ENCODE measurements at regions not wholly inside any gene's neighbourhood (a gene's known extent, or its start where the extent isn't known, plus 50 kb on each side); places are given as distances from the start of the nearest gene placed in this dataset.

DNA sequence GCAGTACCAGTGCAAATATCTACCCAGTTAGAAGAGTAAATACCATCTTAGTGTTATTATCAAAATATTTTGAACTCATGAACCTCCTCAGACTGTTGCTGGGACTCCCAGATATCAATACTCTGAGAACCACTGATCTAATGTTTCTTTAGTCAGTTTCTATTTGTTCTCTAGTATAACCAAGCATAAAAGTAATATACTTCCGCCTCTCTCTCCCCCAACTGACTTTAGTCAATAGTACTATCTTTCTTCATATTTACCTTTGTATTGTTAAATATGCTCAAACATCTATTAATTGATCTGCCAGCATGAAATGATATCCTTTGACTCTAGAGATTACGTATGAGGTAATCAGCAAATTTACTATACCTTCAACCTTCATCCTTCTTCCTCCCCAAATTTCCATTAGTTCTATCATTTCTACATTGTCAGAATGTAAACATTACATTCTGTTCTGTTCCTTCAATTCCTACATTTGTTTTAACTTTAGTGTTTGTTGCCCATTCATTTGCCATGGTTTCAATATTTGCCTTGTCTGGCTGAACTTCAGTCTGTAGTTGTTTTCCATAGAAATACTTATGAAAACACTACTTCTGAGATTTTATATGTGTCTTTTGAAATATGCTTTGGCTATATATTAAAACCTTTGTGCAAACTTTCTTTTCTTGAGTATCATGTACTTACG is 192.5 kb upstream of the PDE3A start:
- in situ Hi-C loops (cut with HindIII; ENCODE audit: low pct_unique_long_range_greater_than_20kb, low sequenced_read_pairs), result no loop called here
- ATAC-seq (no peak), DNase-seq (ENCODE audit: low read depth, low spot score) (no peak)
- POLR2A ChIA-PET, result no interaction called here
- no peak overlapping the region for H3K27ac ChIP-seq (ENCODE audit: low read length)
- no peaks in the 10 kb centered on the region for H3K27me3 ChIP-seq (ENCODE audit: control insufficient read depth, insufficient read depth, low read length)
- H3K4me1 ChIP-seq (ENCODE audit: control insufficient read depth, insufficient read depth, low read length), result no peaks in the 10 kb centered on the region
- CTCF ChIA-PET, result no interaction called here
- TF ChIP-seq SIN3A (IDR thresholded peaks at IDR 0.05; ENCODE audit: borderline replicate concordance, insufficient read depth, low read depth, low read length) (no peak), POLR2AphosphoS5 (IDR thresholded peaks at IDR 0.05; ENCODE audit: low read depth, low read length) (no peak), CTCF (IDR thresholded peaks at IDR 0.05) (no peak), TCF7L2 (IDR thresholded peaks at IDR 0.05; ENCODE audit: low read depth, low read length) (no peak)
- TF ChIP-seq, protein P1, sequence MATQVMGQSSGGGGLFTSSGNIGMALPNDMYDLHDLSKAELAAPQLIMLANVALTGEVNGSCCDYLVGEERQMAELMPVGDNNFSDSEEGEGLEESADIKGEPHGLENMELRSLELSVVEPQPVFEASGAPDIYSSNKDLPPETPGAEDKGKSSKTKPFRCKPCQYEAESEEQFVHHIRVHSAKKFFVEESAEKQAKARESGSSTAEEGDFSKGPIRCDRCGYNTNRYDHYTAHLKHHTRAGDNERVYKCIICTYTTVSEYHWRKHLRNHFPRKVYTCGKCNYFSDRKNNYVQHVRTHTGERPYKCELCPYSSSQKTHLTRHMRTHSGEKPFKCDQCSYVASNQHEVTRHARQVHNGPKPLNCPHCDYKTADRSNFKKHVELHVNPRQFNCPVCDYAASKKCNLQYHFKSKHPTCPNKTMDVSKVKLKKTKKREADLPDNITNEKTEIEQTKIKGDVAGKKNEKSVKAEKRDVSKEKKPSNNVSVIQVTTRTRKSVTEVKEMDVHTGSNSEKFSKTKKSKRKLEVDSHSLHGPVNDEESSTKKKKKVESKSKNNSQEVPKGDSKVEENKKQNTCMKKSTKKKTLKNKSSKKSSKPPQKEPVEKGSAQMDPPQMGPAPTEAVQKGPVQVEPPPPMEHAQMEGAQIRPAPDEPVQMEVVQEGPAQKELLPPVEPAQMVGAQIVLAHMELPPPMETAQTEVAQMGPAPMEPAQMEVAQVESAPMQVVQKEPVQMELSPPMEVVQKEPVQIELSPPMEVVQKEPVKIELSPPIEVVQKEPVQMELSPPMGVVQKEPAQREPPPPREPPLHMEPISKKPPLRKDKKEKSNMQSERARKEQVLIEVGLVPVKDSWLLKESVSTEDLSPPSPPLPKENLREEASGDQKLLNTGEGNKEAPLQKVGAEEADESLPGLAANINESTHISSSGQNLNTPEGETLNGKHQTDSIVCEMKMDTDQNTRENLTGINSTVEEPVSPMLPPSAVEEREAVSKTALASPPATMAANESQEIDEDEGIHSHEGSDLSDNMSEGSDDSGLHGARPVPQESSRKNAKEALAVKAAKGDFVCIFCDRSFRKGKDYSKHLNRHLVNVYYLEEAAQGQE (IDR thresholded peaks at IDR 0.05; ENCODE audit: insufficient read depth in 1 of 2, low read depth in 2 of 2, low read length in 1 of 2), result no peak
- intact Hi-C loops (cut with micrococcal nuclease; ENCODE audit: unreplicated experiment), result no loop called here
- no peak overlapping the region for H3K4me3 ChIP-seq (ENCODE audit: low read depth in 2 of 2, low read length in 2 of 2)
- BruUV-seq (replicated peaks), result no TSS peak
- no peaks in the 10 kb centered on the region; the same call in 1 of the 2 replicates for H3K9me3 ChIP-seq (ENCODE audit: control insufficient read depth, insufficient read depth, low read depth, low read length)
- H3K36me3 ChIP-seq (ENCODE audit: control insufficient read depth, insufficient read depth, low read length), result no peaks in the 10 kb centered on the region

DNA sequence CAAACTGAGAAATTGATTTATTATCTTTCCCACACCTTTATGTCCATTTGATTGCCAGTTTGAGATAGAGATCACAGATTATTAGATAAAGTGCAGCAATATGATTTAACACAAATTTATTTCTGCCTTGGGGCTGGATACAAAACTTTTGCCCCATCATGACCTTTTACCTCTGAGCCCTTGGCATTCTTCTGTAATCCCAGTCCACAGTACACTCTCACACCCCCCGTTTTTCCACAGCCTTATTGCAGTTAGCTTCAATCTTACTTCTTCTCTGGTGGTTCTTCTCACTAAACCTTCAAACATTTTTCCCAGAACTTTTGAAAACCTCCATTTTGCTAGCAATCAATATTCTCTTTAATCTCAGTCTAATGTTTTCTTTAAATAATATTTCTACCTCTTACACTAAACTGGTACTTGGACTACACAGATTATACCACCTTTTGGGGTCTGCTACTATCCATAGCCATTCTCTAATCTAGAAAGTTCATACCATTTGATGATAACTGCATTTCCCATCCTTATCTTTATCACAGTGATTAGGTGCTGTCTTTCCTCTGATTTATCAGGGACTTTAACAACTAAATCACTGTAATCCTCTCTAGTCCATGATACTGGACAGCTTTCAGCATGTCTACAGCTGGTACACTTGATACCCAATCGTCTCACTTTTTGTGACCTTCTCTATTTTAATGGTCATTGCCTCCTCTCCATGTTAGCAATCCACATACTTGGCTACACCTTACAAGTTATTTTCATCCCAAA is 186.7 kb upstream of the PDE3A start:
- Histone ChIP-seq H3K27ac (ENCODE audit: low read length) (no peak overlapping the region), H3K4me3 (ENCODE audit: low read depth in 2 of 2, low read length in 2 of 2) (no peak overlapping the region), H3K27me3 (ENCODE audit: control insufficient read depth, insufficient read depth, low read length) (no peaks in the 10 kb centered on the region), H3K36me3 (ENCODE audit: control insufficient read depth, insufficient read depth, low read length) (no peaks in the 10 kb centered on the region), H3K4me1 (ENCODE audit: control insufficient read depth, insufficient read depth, low read length) (no peaks in the 10 kb centered on the region), H3K9me3 (ENCODE audit: control insufficient read depth, insufficient read depth, low read depth, low read length) (no peaks in the 10 kb centered on the region; the same call in 1 of the 2 replicates)
- in situ Hi-C loops (cut with HindIII; ENCODE audit: low pct_unique_long_range_greater_than_20kb, low sequenced_read_pairs) (no loop called here), intact Hi-C loops (cut with micrococcal nuclease; ENCODE audit: unreplicated experiment) (no loop called here)
- no peak for DNase-seq (ENCODE audit: low read depth, low spot score)
- ATAC-seq, result no peak
- TF ChIP-seq, protein P1 (IDR thresholded peaks at IDR 0.05; ENCODE audit: insufficient read depth in 1 of 2, low read depth in 2 of 2, low read length in 1 of 2), result no peak
- TF ChIP-seq POLR2AphosphoS5 (IDR thresholded peaks at IDR 0.05; ENCODE audit: low read depth, low read length) (no peak), TCF7L2 (IDR thresholded peaks at IDR 0.05; ENCODE audit: low read depth, low read length) (no peak), SIN3A (IDR thresholded peaks at IDR 0.05; ENCODE audit: borderline replicate concordance, insufficient read depth, low read depth, low read length) (no peak), CTCF (IDR thresholded peaks at IDR 0.05) (no peak)
- BruUV-seq (replicated peaks), result no TSS peak
- ChIA-PET CTCF (no interaction called here), POLR2A (no interaction called here)
